ENCODE measurements at regions not wholly inside any gene's neighbourhood (a gene's known extent, or its start where the extent isn't known, plus 50 kb on each side); places are given as distances from the start of the nearest gene placed in this dataset.

DNA sequence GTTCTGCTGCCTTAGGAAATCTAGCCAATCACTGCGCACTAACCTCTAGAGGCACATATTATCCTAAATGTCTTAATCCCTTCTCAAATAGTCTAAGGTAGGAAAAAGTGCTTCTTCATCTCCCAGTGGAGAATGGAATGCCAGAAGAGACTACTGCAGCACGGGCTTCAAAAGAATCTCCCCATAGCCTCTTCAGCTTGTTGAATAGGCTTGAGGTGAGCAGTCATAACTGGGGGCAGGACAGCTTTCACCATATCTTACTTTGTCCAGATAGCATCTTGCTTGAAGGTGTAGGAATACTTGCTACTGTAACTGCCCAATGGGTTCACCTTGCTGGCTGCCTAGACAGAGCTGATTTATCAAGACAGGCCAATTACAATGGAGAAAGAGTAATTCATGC, 88.8 kb downstream of the MBL2 start:
- TF ChIP-seq, protein P1, sequence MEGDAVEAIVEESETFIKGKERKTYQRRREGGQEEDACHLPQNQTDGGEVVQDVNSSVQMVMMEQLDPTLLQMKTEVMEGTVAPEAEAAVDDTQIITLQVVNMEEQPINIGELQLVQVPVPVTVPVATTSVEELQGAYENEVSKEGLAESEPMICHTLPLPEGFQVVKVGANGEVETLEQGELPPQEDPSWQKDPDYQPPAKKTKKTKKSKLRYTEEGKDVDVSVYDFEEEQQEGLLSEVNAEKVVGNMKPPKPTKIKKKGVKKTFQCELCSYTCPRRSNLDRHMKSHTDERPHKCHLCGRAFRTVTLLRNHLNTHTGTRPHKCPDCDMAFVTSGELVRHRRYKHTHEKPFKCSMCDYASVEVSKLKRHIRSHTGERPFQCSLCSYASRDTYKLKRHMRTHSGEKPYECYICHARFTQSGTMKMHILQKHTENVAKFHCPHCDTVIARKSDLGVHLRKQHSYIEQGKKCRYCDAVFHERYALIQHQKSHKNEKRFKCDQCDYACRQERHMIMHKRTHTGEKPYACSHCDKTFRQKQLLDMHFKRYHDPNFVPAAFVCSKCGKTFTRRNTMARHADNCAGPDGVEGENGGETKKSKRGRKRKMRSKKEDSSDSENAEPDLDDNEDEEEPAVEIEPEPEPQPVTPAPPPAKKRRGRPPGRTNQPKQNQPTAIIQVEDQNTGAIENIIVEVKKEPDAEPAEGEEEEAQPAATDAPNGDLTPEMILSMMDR (optimal IDR thresholded peaks at IDR 0.05 in 1 of 3, IDR thresholded peaks at IDR 0.05 in 1 of 3, conservative IDR thresholded peaks at IDR 0.05 in 1 of 3; ENCODE audit: extremely low read depth in 1 of 3, insufficient read depth in 2 of 3, low read length in 3 of 3) = no peak
- TF ChIP-seq EZH2 (IDR thresholded peaks at IDR 0.05; ENCODE audit: low read length) = no peak
- no peak for FAIRE-seq
- H3K4me1 ChIP-seq (ENCODE audit: control insufficient read depth, extremely low read depth, insufficient read depth, low read length) = no peaks in the 10 kb centered on the region
- DNase-seq (ENCODE audit: low read depth, low spot score) = no peak
- dilution Hi-C loops (cut with MboI; ENCODE audit: extremely low pct_ligation_motif_present, low sequenced_read_pairs) = no loop called here
- no peaks in the 10 kb centered on the region for H4K20me1 ChIP-seq (ENCODE audit: control insufficient read depth, extremely low read depth, insufficient read depth, low read length)
- no peaks in the 10 kb centered on the region for H3K27me3 ChIP-seq (ENCODE audit: control insufficient read depth, extremely low read depth, insufficient read depth, low read length)
- no peaks in the 10 kb centered on the region for H3K36me3 ChIP-seq (ENCODE audit: control insufficient read depth in 2 of 2, extremely low read depth in 1 of 2, insufficient read depth in 2 of 2, low read length in 2 of 2)
- no peak overlapping the region for H3K27ac ChIP-seq (ENCODE audit: control insufficient read depth, insufficient read depth, low read length)
- H3K9me3 ChIP-seq (ENCODE audit: control insufficient read depth, low read depth, low read length) = no peaks in the 10 kb centered on the region
- H3K4me2 ChIP-seq (ENCODE audit: control insufficient read depth, extremely low read depth, insufficient read depth, low read depth, low read length) = no peak overlapping the region
- H3K79me2 ChIP-seq (ENCODE audit: control insufficient read depth, insufficient read depth, low read length) = no peaks in the 10 kb centered on the region
- H3K9ac ChIP-seq (ENCODE audit: control insufficient read depth, extremely low read depth, insufficient read depth, low read length) = no peak overlapping the region
- no peak overlapping the region for H3K4me3 ChIP-seq (ENCODE audit: control insufficient read depth in 2 of 3, extremely low read depth in 1 of 3, insufficient read depth in 2 of 3, low read depth in 1 of 3, low read length in 3 of 3)
- no peak overlapping the region for H2AFZ ChIP-seq (ENCODE audit: control insufficient read depth, low read length)
- H3K9me1 ChIP-seq (ENCODE audit: control insufficient read depth, extremely low read depth, insufficient read depth, low read length) = no peaks in the 10 kb centered on the region

DNA sequence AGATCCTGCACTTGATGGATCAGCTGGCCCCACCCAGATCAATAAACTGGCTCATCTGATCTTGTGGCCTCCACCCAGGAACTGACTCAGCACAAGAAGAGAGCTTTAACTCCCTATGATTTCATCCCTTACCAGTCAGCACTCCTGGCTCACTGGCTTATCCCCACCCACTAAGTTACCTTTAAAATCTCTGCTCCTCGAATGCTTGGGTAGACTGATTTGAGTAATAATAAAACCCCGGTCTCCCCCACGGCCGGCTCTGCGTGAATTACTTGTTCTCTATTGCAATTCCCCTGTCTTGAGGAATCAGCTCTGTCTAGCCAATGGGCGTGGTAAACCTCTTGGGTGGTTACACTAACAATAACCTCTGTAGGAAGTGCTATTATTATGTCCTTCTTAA, 83.7 kb downstream of the MBL2 start:
- Histone ChIP-seq H3K27me3 (ENCODE audit: control insufficient read depth, extremely low read depth, insufficient read depth, low read length) (no peaks in the 10 kb centered on the region), H3K4me3 (ENCODE audit: control insufficient read depth in 2 of 3, extremely low read depth in 1 of 3, insufficient read depth in 2 of 3, low read depth in 1 of 3, low read length in 3 of 3) (no peak overlapping the region), H4K20me1 (ENCODE audit: control insufficient read depth, extremely low read depth, insufficient read depth, low read length) (no peaks in the 10 kb centered on the region), H3K9me1 (ENCODE audit: control insufficient read depth, extremely low read depth, insufficient read depth, low read length) (no peaks in the 10 kb centered on the region), H3K79me2 (ENCODE audit: control insufficient read depth, insufficient read depth, low read length) (no peaks in the 10 kb centered on the region), H3K9me3 (ENCODE audit: control insufficient read depth, low read depth, low read length) (no peaks in the 10 kb centered on the region), H3K4me1 (ENCODE audit: control insufficient read depth, extremely low read depth, insufficient read depth, low read length) (no peaks in the 10 kb centered on the region), H3K36me3 (ENCODE audit: control insufficient read depth in 2 of 2, extremely low read depth in 1 of 2, insufficient read depth in 2 of 2, low read length in 2 of 2) (no peaks in the 10 kb centered on the region), H3K9ac (ENCODE audit: control insufficient read depth, extremely low read depth, insufficient read depth, low read length) (no peak overlapping the region), H2AFZ (ENCODE audit: control insufficient read depth, low read length) (no peak overlapping the region), H3K27ac (ENCODE audit: control insufficient read depth, insufficient read depth, low read length) (no peak overlapping the region), H3K4me2 (ENCODE audit: control insufficient read depth, extremely low read depth, insufficient read depth, low read depth, low read length) (no peak overlapping the region)
- FAIRE-seq (no peak), DNase-seq (ENCODE audit: low read depth, low spot score) (no peak)
- TF ChIP-seq, protein P1 (optimal IDR thresholded peaks at IDR 0.05 in 1 of 3, IDR thresholded peaks at IDR 0.05 in 1 of 3, conservative IDR thresholded peaks at IDR 0.05 in 1 of 3; ENCODE audit: extremely low read depth in 1 of 3, insufficient read depth in 2 of 3, low read length in 3 of 3) = no peak
- TF ChIP-seq EZH2 (IDR thresholded peaks at IDR 0.05; ENCODE audit: low read length) = no peak
- dilution Hi-C loops (cut with MboI; ENCODE audit: extremely low pct_ligation_motif_present, low sequenced_read_pairs) = no loop called here

Measured in keratinocyte (primary cell).